Astrocyte (in vitro differentiated cells and primary cell): ENCODE measurements at regions not wholly inside any gene's neighbourhood (a gene's known extent, or its start where the extent isn't known, plus 50 kb on each side); places are given as distances from the start of the nearest gene placed in this dataset.

Source experiments
- DNase-seq: peaks from one replicate; pipeline ENCODE4 v3.0.0-alpha.2; 2010; ENCODE audit warnings: low read depth
- FAIRE-seq: peaks from 2 replicates; lab custom pipeline; 2011; peaks lifted over from hg19 to GRCh38; lab: Jason Lieb, UNC
- H2AFZ ChIP-seq: 2 replicates; pipeline ENCODE4 v1.6.0; 2012; ENCODE audit warnings: low read depth, low read length, inconsistent platforms
- H3K27ac ChIP-seq: 2 replicates; pipeline ENCODE4 v1.5.1; 2011; ENCODE audit warnings: low read depth, low read length, inconsistent platforms
- H3K27me3 ChIP-seq: 2 replicates; pipeline ENCODE4 v1.6.0; 2011; ENCODE audit warnings: low read length, inconsistent platforms; ENCODE audit not compliant: insufficient read depth
- H3K36me3 ChIP-seq: 2 replicates; pipeline ENCODE4 v1.5.1; 2011; ENCODE audit warnings: low read length, inconsistent platforms; ENCODE audit not compliant: insufficient read depth
- H3K4me1 ChIP-seq: 2 replicates; pipeline ENCODE4 v1.5.1; 2011; ENCODE audit warnings: low read length, inconsistent platforms; ENCODE audit not compliant: insufficient read depth
- H3K4me2 ChIP-seq: 2 replicates; pipeline ENCODE4 v1.6.0; 2012; ENCODE audit warnings: low read length, inconsistent platforms
- H3K4me3 ChIP-seq: 2 replicates; pipeline ENCODE4 v1.5.1; 2011; ENCODE audit warnings: low read depth, mild to moderate bottlenecking, low read length, inconsistent platforms; ENCODE audit not compliant: insufficient read depth
- H3K79me2 ChIP-seq: 2 replicates; pipeline ENCODE4 v1.6.0; 2012; ENCODE audit warnings: mild to moderate bottlenecking, low read length, inconsistent platforms; ENCODE audit not compliant: insufficient read depth
- H3K9ac ChIP-seq: 2 replicates; pipeline ENCODE4 v1.6.0; 2012; ENCODE audit warnings: mild to moderate bottlenecking, low read length, inconsistent platforms
- H3K9me3 ChIP-seq: 2 replicates; pipeline ENCODE4 v1.5.1; 2012; ENCODE audit warnings: low read depth, mild to moderate bottlenecking, low read length, inconsistent platforms; ENCODE audit not compliant: insufficient read depth
- H4K20me1 ChIP-seq: 2 replicates; pipeline ENCODE4 v1.6.0; 2012; ENCODE audit warnings: low read length, inconsistent platforms; ENCODE audit not compliant: insufficient read depth
- H3K27ac Mint-ChIP-seq: one replicate; pipeline ENCODE4 v1.8.0; 2021; ENCODE audit warnings: mild to moderate bottlenecking, mixed read lengths; ENCODE audit not compliant: unreplicated experiment
- H3K27me3 Mint-ChIP-seq: one replicate; pipeline ENCODE4 v1.8.0; 2021; ENCODE audit warnings: low read depth, mixed read lengths; ENCODE audit not compliant: unreplicated experiment
- H3K36me3 Mint-ChIP-seq: one replicate; pipeline ENCODE4 v1.8.0; 2021; ENCODE audit warnings: low read depth, mixed read lengths; ENCODE audit not compliant: unreplicated experiment
- H3K4me1 Mint-ChIP-seq: one replicate; pipeline ENCODE4 v1.8.0; 2021; ENCODE audit warnings: low read depth, mixed read lengths; ENCODE audit not compliant: unreplicated experiment
- H3K4me3 Mint-ChIP-seq: one replicate; pipeline ENCODE4 v1.8.0; 2021; ENCODE audit warnings: mild to moderate bottlenecking, moderate library complexity, mixed read lengths; ENCODE audit not compliant: unreplicated experiment
- H3K9me3 Mint-ChIP-seq: one replicate; pipeline ENCODE4 v1.8.0; 2021; ENCODE audit warnings: mild to moderate bottlenecking, mixed read lengths; ENCODE audit not compliant: unreplicated experiment
- CTCF ChIP-seq: IDR thresholded peaks from 2 replicates; pipeline ENCODE4 v1.5.1; 2011; ENCODE audit warnings: low read depth, mild to moderate bottlenecking, inconsistent platforms, low read length, moderate library complexity; ENCODE audit not compliant: insufficient read depth
- EZH2 ChIP-seq: IDR thresholded peaks from 2 replicates; pipeline ENCODE4 v1.6.1; 2012; ENCODE audit warnings: mild to moderate bottlenecking, low read length, inconsistent platforms; ENCODE audit not compliant: insufficient read depth

GRCh38 chrX:68892651-68893050 lies 63.8 kb downstream of the EFNB1 start:
- H3K4me3 ChIP-seq = no peak overlapping the region
- no peak overlapping the region for H3K4me3 Mint-ChIP-seq
- no peak overlapping the region for H3K4me2 ChIP-seq
- H3K79me2 ChIP-seq = no peaks in the 10 kb centered on the region
- H3K27ac ChIP-seq = no peak overlapping the region
- H3K27me3 Mint-ChIP-seq = peaks cover 13% of the 10 kb centered on the region
- DNase-seq (no peak), FAIRE-seq (no peak)
- no peak overlapping the region for H2AFZ ChIP-seq
- H3K9me3 ChIP-seq = no peaks in the 10 kb centered on the region
- H3K9me3 Mint-ChIP-seq = no peaks in the 10 kb centered on the region
- H3K4me1 ChIP-seq = peaks cover 13% of the 10 kb centered on the region
- no peaks in the 10 kb centered on the region for H3K36me3 Mint-ChIP-seq
- no peaks in the 10 kb centered on the region for H3K4me1 Mint-ChIP-seq
- no peak overlapping the region for H3K27ac Mint-ChIP-seq
- H4K20me1 ChIP-seq = no peaks in the 10 kb centered on the region
- H3K36me3 ChIP-seq = no peaks in the 10 kb centered on the region
- no peak overlapping the region for H3K9ac ChIP-seq
- TF ChIP-seq EZH2 (no peak), CTCF (no peak)
- peaks cover 2% of the 10 kb centered on the region for H3K27me3 ChIP-seq

- no peaks in the 10 kb centered on the region for H3K36me3 ChIP-seq
- no peaks in the 10 kb centered on the region for H4K20me1 ChIP-seq
- no peak overlapping the region for H3K9ac ChIP-seq
- no peaks in the 10 kb centered on the region for H3K9me3 ChIP-seq
- no peak overlapping the region for H2AFZ ChIP-seq
- H3K4me1 ChIP-seq = peaks cover 13% of the 10 kb centered on the region
- no peak for DNase-seq
- no peaks in the 10 kb centered on the region for H3K36me3 Mint-ChIP-seq
- H3K27me3 Mint-ChIP-seq = peaks cover 10% of the 10 kb centered on the region
- no peaks in the 10 kb centered on the region for H3K79me2 ChIP-seq
- peaks cover 2% of the 10 kb centered on the region for H3K27me3 ChIP-seq
- H3K4me3 ChIP-seq = no peak overlapping the region
- no peaks in the 10 kb centered on the region for H3K9me3 Mint-ChIP-seq
- no peak overlapping the region for H3K27ac Mint-ChIP-seq
- no peaks in the 10 kb centered on the region for H3K4me1 Mint-ChIP-seq
- TF ChIP-seq CTCF = no peak
- no peak for TF ChIP-seq EZH2
- FAIRE-seq = no peak
- H3K4me2 ChIP-seq = no peak overlapping the region
- H3K27ac ChIP-seq = no peak overlapping the region
- no peak overlapping the region for H3K4me3 Mint-ChIP-seq
Observed at GRCh38 chrX:68892134-68892533, 63.3 kb downstream of the EFNB1 start.
